IMR-90 (cell line): ENCODE measurements at regions not wholly inside any gene's neighbourhood (a gene's known extent, or its start where the extent isn't known, plus 50 kb on each side); places are given as distances from the start of the nearest gene placed in this dataset.

Source experiments
- ATAC-seq: fragments of 200-7000 bp; cut with Tn5 transposase; 2 replicates; pipeline ENCODE4 v1.9.1; 2020; ENCODE audit warnings: low read depth, mild to moderate bottlenecking, moderate library complexity
- BruUV-seq: library from RNA; stranded (reverse); fragments of 400-500 nt; replicated peaks from 2 replicates; lab custom pipeline; 2021; lab: Mats Ljungman, UMichigan
- CTCF ChIA-PET: fragments of 300-600 bp; formaldehyde crosslinking; extraction: SDS; loops from one replicate; lab custom pipeline; 2021; ENCODE audit warnings: antibody characterized with exemption; lab: Yijun Ruan, JAX
- POLR2A ChIA-PET: fragments of 300-600 bp; sonication (Branson Sonifier 250); formaldehyde crosslinking; loops from one replicate; lab custom pipeline; 2022; ENCODE audit warnings: antibody characterized with exemption; ENCODE audit not compliant: unreplicated experiment; lab: Charles Lee
- DNase-seq: peaks from one replicate; pipeline ENCODE4 v3.0.0; 2013
- H2AFZ ChIP-seq: replicated peaks from 2 replicates; pipeline ENCODE3; 2013; ENCODE audit warnings: low read length, mild to moderate bottlenecking; ENCODE audit not compliant: poor library complexity
- H2AK5ac ChIP-seq: 2 replicates; pipeline ENCODE4 v1.6.1; 2013; ENCODE audit warnings: low read depth, low read length, inconsistent platforms
- H2AK9ac ChIP-seq: replicated peaks from 2 replicates; pipeline ENCODE3; 2013; ENCODE audit warnings: mild to moderate bottlenecking, low read depth, low read length, moderate library complexity; ENCODE audit not compliant: poor library complexity
- H2BK120ac ChIP-seq: 2 replicates; pipeline ENCODE4 v1.6.1; 2013; ENCODE audit warnings: low read depth, low read length, inconsistent platforms
- H2BK15ac ChIP-seq: 3 replicates; pipeline ENCODE4 v1.6.1; 2013; ENCODE audit warnings: low read depth, low read length, inconsistent platforms
- H2BK20ac ChIP-seq: 2 replicates; pipeline ENCODE4 v1.6.1; 2013; ENCODE audit warnings: low read depth, mild to moderate bottlenecking, inconsistent platforms, low read length, moderate library complexity
- H2BK5ac ChIP-seq: 2 replicates; pipeline ENCODE4 v1.6.1; 2013; ENCODE audit warnings: mild to moderate bottlenecking, low read depth, low read length, inconsistent platforms; ENCODE audit not compliant: poor library complexity, severe bottlenecking
- H3K14ac ChIP-seq: replicated peaks from 2 replicates; pipeline ENCODE4 v1.6.1; 2013; ENCODE audit warnings: low read depth, low read length, inconsistent platforms
- H3K18ac ChIP-seq: 2 replicates; pipeline ENCODE4 v1.6.1; 2013; ENCODE audit warnings: low read depth, low read length, control low read depth
- H3K23ac ChIP-seq: 2 replicates; pipeline ENCODE4 v1.6.1; 2013; ENCODE audit warnings: low read depth, low read length, inconsistent platforms
- H3K27ac ChIP-seq: 2 replicates; pipeline ENCODE4 v1.5.1; 2013; ENCODE audit warnings: mild to moderate bottlenecking, control low read depth, low read length; ENCODE audit not compliant: insufficient read depth
- H3K27me3 ChIP-seq: 2 replicates; pipeline ENCODE4 v1.6.1; 2013; ENCODE audit warnings: low read length; ENCODE audit not compliant: control insufficient read depth, insufficient read depth
- H3K36me3 ChIP-seq: 2 replicates; pipeline ENCODE4 v1.6.1; 2013; ENCODE audit warnings: low read length, mixed read lengths; ENCODE audit not compliant: control insufficient read depth, insufficient read depth
- H3K4ac ChIP-seq: 2 replicates; pipeline ENCODE4 v1.6.1; 2013; ENCODE audit warnings: low read depth, low read length, inconsistent platforms
- H3K4me1 ChIP-seq: 2 replicates; pipeline ENCODE4 v1.6.1; 2013; ENCODE audit warnings: low read length, mixed read lengths; ENCODE audit not compliant: control insufficient read depth, insufficient read depth
- H3K4me2 ChIP-seq: 2 replicates; pipeline ENCODE4 v1.6.1; 2013; ENCODE audit warnings: low read depth, mild to moderate bottlenecking, control low read depth, low read length, moderate library complexity
- H3K4me3 ChIP-seq: 2 replicates; pipeline ENCODE4 v1.5.1; 2013; ENCODE audit warnings: low read depth, mild to moderate bottlenecking, control low read depth, low read length, moderate library complexity; ENCODE audit not compliant: insufficient read depth
- H3K56ac ChIP-seq: 2 replicates; pipeline ENCODE4 v1.6.1; 2013; ENCODE audit warnings: low read length, inconsistent platforms; ENCODE audit not compliant: insufficient read depth; ENCODE audit errors: extremely low read depth
- H3K79me1 ChIP-seq, 2 experiments: 2 replicates each; pipeline ENCODE4 v1.6.1; 2013; ENCODE audit warnings: low read length in 2 of 2, inconsistent platforms in 1 of 2, low read depth in 1 of 2
- H3K9ac ChIP-seq: 2 replicates; pipeline ENCODE4 v1.6.1; 2013; ENCODE audit warnings: low read depth, low read length, control low read depth
- H3K9me1 ChIP-seq: 2 replicates; pipeline ENCODE4 v1.6.1; 2013; ENCODE audit warnings: low read length, inconsistent platforms; ENCODE audit not compliant: insufficient read depth
- H3K9me3 ChIP-seq: 2 replicates; pipeline ENCODE4 v1.6.1; 2013; ENCODE audit warnings: low read length; ENCODE audit not compliant: control insufficient read depth, insufficient read depth
- H4K20me1 ChIP-seq: 2 replicates; pipeline ENCODE4 v1.6.1; 2013; ENCODE audit warnings: low read length, inconsistent platforms; ENCODE audit not compliant: insufficient read depth
- H4K5ac ChIP-seq: 2 replicates; pipeline ENCODE4 v1.6.1; 2013; ENCODE audit warnings: mild to moderate bottlenecking, low read depth, low read length, control low read depth
- H4K8ac ChIP-seq, 2 experiments: 2 replicates each; pipeline ENCODE4 v1.6.1; 2013; ENCODE audit warnings: low read depth in 2 of 2, low read length in 2 of 2, control low read depth in 1 of 2, inconsistent platforms in 1 of 2
- H4K91ac ChIP-seq: 2 replicates; pipeline ENCODE4 v1.6.1; 2013; ENCODE audit warnings: low read depth, low read length, inconsistent platforms; ENCODE audit not compliant: insufficient read depth
- BHLHE40 ChIP-seq: fragments of 150-350 bp; IDR thresholded peaks from 2 replicates; pipeline ENCODE4 v1.6.1; 2016; ENCODE audit warnings: mild to moderate bottlenecking, low read depth, low read length
- CEBPB ChIP-seq: IDR thresholded peaks from 2 replicates; pipeline ENCODE4 v1.6.1; 2012; ENCODE audit warnings: low read depth, low read length, improper control_type of control experiment
- CHD1 ChIP-seq: IDR thresholded peaks from 2 replicates; pipeline ENCODE4 v1.6.1; 2012; ENCODE audit warnings: low read depth, low read length, improper control_type of control experiment
- MAZ ChIP-seq: IDR thresholded peaks from 2 replicates; pipeline ENCODE4 v1.6.1; 2012; ENCODE audit warnings: low read depth, mild to moderate bottlenecking, low read length, improper control_type of control experiment, moderate library complexity, borderline replicate concordance
- POLR2A ChIP-seq: IDR thresholded peaks from 2 replicates; pipeline ENCODE4 v1.6.1; 2012; ENCODE audit warnings: mild to moderate bottlenecking, low read depth, low read length
- RAD21 ChIP-seq: IDR thresholded peaks from 2 replicates; pipeline ENCODE4 v1.6.1; 2012; ENCODE audit warnings: low read length, improper control_type of control experiment
- RCOR1 ChIP-seq: IDR thresholded peaks from 2 replicates; pipeline ENCODE4 v1.6.1; 2012; ENCODE audit warnings: mild to moderate bottlenecking, low read length, improper control_type of control experiment; ENCODE audit not compliant: insufficient replicate concordance
- RFX5 ChIP-seq: IDR thresholded peaks from 2 replicates; pipeline ENCODE4 v1.8.0; 2012; ENCODE audit warnings: low read depth, mild to moderate bottlenecking, low read length, moderate library complexity
- SMC3 ChIP-seq: fragments of 150-350 bp; IDR thresholded peaks from 2 replicates; pipeline ENCODE4 v1.6.1; 2016; ENCODE audit warnings: low read depth, mild to moderate bottlenecking, antibody characterized with exemption, low read length, moderate library complexity
- WGBS, 2 experiments: methylation state at CpG; one replicate each; pipeline versions ENCODE4 v1.1.5 to v1.1.7; 2013; ENCODE audit warnings: missing lambda C conversion rate in 2 of 2; ENCODE audit not compliant: insufficient read length in 1 of 2; ENCODE audit errors: extremely low coverage in 2 of 2; 5-methylcytosine and 5-hydroxymethylcytosine counted together
- dilution Hi-C: fragments of 300-500 bp; cut with HindIII; formaldehyde crosslinking; loops from one replicate; pipeline ENCODE4 v1.14.3; 2018; ENCODE audit warnings: low sequenced_read_pairs; ENCODE audit not compliant: unreplicated experiment
- in situ Hi-C: fragments of 300-500 bp; cut with MboI; formaldehyde crosslinking; loops from 3 replicates; pipeline ENCODE4 v1.14.3; 2019; ENCODE audit warnings: low sequenced_read_pairs, inconsistent platforms, mixed read lengths
- intact Hi-C: fragments of 100-400 bp; cut with micrococcal nuclease; formaldehyde crosslinking; loops from 2 replicates; pipeline ENCODE4 v1.10.0; 2022
- TF ChIP-seq, protein P1 (sequence below): conservative IDR thresholded peaks from 2 replicates; pipeline ENCODE4 v1.5.1; 2012; ENCODE audit warnings: mild to moderate bottlenecking, low read depth, low read length, improper control_type of control experiment
- TF ChIP-seq, protein P2 (sequence below): fragments of 150-350 bp; IDR thresholded peaks from 2 replicates; pipeline ENCODE4 v1.6.1; 2017; ENCODE audit warnings: mild to moderate bottlenecking, antibody characterized with exemption, low read length, low read depth

DNA sequence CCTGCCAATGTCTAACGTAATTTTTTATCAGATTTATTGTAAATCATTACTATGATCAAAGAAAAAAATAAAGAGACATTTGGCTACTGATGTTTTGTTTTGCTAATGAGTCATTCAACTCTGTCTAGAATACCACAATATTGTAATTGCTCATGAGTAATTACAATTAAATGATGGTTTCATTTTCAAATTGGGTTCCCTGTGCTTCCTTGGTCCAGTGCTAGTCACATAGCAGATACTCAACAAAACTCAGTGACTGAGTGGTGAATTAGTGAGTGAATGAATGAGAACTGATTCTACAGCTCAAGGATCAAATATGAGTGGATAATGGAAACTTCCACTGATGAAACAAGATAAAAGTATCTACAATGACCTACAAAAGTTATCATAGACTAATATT is 304.7 kb downstream of the POU4F1 start:
- Histone ChIP-seq H3K4me1 (no peaks in the 10 kb centered on the region), H2AFZ (no peak overlapping the region), H3K9ac (no peak overlapping the region), H2BK15ac (no peak overlapping the region), H3K27ac (no peak overlapping the region), H3K4ac (no peak overlapping the region), H3K27me3 (peaks cover 2% of the 10 kb centered on the region; the same call in 1 of the 2 replicates), H4K20me1 (no peaks in the 10 kb centered on the region), H2BK5ac (no peak overlapping the region), H3K36me3 (no peaks in the 10 kb centered on the region), H4K5ac (no peak overlapping the region), H3K18ac (no peak overlapping the region), H4K8ac (no peak overlapping the region), H3K56ac (no peak overlapping the region), H3K9me3 (no peaks in the 10 kb centered on the region), H3K23ac (no peak overlapping the region), H2BK120ac (no peak overlapping the region), H3K14ac (no peak overlapping the region), H3K79me1 (no peaks in the 10 kb centered on the region), H3K4me3 (no peak overlapping the region), H3K4me2 (no peak overlapping the region), H2AK9ac (no peak overlapping the region), H2BK20ac (no peak overlapping the region), H2AK5ac (no peak overlapping the region), H3K9me1 (no peaks in the 10 kb centered on the region), H4K91ac (no peak overlapping the region)
- intact Hi-C loops = no loop called here
- dilution Hi-C loops = no loop called here
- ATAC-seq (no peak), DNase-seq (no peak)
- ChIA-PET CTCF (no interaction called here), POLR2A (no interaction called here)
- no CpG with 5 or more reads among the region's 1 CpG for WGBS, 2 experiments
- BruUV-seq = no TSS peak
- TF ChIP-seq, protein P1, sequence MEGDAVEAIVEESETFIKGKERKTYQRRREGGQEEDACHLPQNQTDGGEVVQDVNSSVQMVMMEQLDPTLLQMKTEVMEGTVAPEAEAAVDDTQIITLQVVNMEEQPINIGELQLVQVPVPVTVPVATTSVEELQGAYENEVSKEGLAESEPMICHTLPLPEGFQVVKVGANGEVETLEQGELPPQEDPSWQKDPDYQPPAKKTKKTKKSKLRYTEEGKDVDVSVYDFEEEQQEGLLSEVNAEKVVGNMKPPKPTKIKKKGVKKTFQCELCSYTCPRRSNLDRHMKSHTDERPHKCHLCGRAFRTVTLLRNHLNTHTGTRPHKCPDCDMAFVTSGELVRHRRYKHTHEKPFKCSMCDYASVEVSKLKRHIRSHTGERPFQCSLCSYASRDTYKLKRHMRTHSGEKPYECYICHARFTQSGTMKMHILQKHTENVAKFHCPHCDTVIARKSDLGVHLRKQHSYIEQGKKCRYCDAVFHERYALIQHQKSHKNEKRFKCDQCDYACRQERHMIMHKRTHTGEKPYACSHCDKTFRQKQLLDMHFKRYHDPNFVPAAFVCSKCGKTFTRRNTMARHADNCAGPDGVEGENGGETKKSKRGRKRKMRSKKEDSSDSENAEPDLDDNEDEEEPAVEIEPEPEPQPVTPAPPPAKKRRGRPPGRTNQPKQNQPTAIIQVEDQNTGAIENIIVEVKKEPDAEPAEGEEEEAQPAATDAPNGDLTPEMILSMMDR = no peak
- TF ChIP-seq RFX5 = no peak
- no peak for TF ChIP-seq RAD21
- TF ChIP-seq CEBPB = no peak
- no peak for TF ChIP-seq RCOR1
- TF ChIP-seq, protein P2, sequence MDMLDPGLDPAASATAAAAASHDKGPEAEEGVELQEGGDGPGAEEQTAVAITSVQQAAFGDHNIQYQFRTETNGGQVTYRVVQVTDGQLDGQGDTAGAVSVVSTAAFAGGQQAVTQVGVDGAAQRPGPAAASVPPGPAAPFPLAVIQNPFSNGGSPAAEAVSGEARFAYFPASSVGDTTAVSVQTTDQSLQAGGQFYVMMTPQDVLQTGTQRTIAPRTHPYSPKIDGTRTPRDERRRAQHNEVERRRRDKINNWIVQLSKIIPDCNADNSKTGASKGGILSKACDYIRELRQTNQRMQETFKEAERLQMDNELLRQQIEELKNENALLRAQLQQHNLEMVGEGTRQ = no peak
- no peak for TF ChIP-seq BHLHE40
- TF ChIP-seq MAZ = no peak
- TF ChIP-seq POLR2A = no peak
- no peak for TF ChIP-seq SMC3
- TF ChIP-seq CHD1 = no peak
- in situ Hi-C loops = no loop called here
